ENCODE measurements at regions not wholly inside any gene's neighbourhood (a gene's known extent, or its start where the extent isn't known, plus 50 kb on each side); places are given as distances from the start of the nearest gene placed in this dataset.

GRCh38 chr3:178182337-178182779, 353.9 kb upstream of the KCNMB2 start:
- TF ChIP-seq CTCF (IDR thresholded peaks at IDR 0.05) (no peak), POLR2A (IDR thresholded peaks at IDR 0.05) (no peak)

Data from thyroid gland (tissue), 4 donors.